ENCODE measurements at regions not wholly inside any gene's neighbourhood (a gene's known extent, or its start where the extent isn't known, plus 50 kb on each side); places are given as distances from the start of the nearest gene placed in this dataset.

- Histone ChIP-seq H3K9me3 (peaks cover 0 to 6% (median 0%) of the 10 kb centered on the region in 4 donors), H3K27me3 (no peaks in the 10 kb centered on the region)
These were observed 281.4 kb downstream of the AJAP1 start for GRCh38 chr1:4935807-4936206.

GRCh38 chr1:4933232-4933631, 278.8 kb downstream of the AJAP1 start:
- DNase-seq = no peak
- Histone ChIP-seq H3K36me3 (no peaks in the 10 kb centered on the region), H3K9me3 (no peaks in the 10 kb centered on the region), H3K4me1 (peaks cover 0 to 10% (median 5%) of the 10 kb centered on the region in 4 donors), H3K27me3 (peaks cover 0 to 3% (median 0%) of the 10 kb centered on the region in 3 donors), H3K4me3 (no peak overlapping the region), H3K27ac (no peak overlapping the region)
- no peak for TF ChIP-seq CTCF (IDR thresholded peaks at IDR 0.05)
- no peak for TF ChIP-seq EP300 (IDR thresholded peaks at IDR 0.05)
- no peak for TF ChIP-seq POLR2A (IDR thresholded peaks at IDR 0.05)
- no peak for TF ChIP-seq POLR2AphosphoS5 (IDR thresholded peaks at IDR 0.05)
- 77% methylated on average over 2 of the region's 2 CpGs for WGBS, 2 donors
- intact Hi-C loops (cut with DNase I) = no loop called here

More at GRCh38 chr1:4935807-4936206, 281.4 kb downstream of the AJAP1 start:
- TF ChIP-seq CTCF (IDR thresholded peaks at IDR 0.05) (no peak), POLR2AphosphoS5 (IDR thresholded peaks at IDR 0.05) (no peak), POLR2A (IDR thresholded peaks at IDR 0.05) (no peak), EP300 (IDR thresholded peaks at IDR 0.05) (no peak)
- WGBS, 2 donors = 61 to 63% methylated on average over 4 of the region's 4 CpGs
- DNase-seq = no peak
- Histone ChIP-seq H3K27ac (no peak overlapping the region), H3K4me1 (peaks cover 0 to 10% (median 5%) of the 10 kb centered on the region in 4 donors), H3K4me3 (no peak overlapping the region), H3K36me3 (no peaks in the 10 kb centered on the region)
- intact Hi-C loops (cut with DNase I) = no loop called here

- intact Hi-C loops (cut with DNase I) = no loop called here
- WGBS, 2 donors = 75 to 80% methylated on average over 15 of the region's 15 CpGs
- Histone ChIP-seq H3K27ac (no peak overlapping the region), H3K9me3 (no peaks in the 10 kb centered on the region), H3K4me1 (peaks cover 0 to 9% (median 4%) of the 10 kb centered on the region in 4 donors), H3K27me3 (peaks cover 0 to 4% (median 0%) of the 10 kb centered on the region in 3 donors), H3K4me3 (no peak overlapping the region), H3K36me3 (no peaks in the 10 kb centered on the region)
- no peak for DNase-seq
- no peak for TF ChIP-seq EP300 (IDR thresholded peaks at IDR 0.05)
- no peak for TF ChIP-seq POLR2A (IDR thresholded peaks at IDR 0.05)
- TF ChIP-seq POLR2AphosphoS5 (IDR thresholded peaks at IDR 0.05) = no peak
- no peak for TF ChIP-seq CTCF (IDR thresholded peaks at IDR 0.05)
These were observed 278.1 kb downstream of the AJAP1 start for GRCh38 chr1:4932311-4933030.

- 68 to 78% methylated on average over 4 of the region's 4 CpGs for WGBS, 2 donors
- Histone ChIP-seq H3K27ac (no peak overlapping the region), H3K4me3 (no peak overlapping the region), H3K4me1 (no peaks in the 10 kb centered on the region), H3K27me3 (peaks cover 0 to 4% (median 0%) of the 10 kb centered on the region in 3 donors), H3K36me3 (no peaks in the 10 kb centered on the region), H3K9me3 (no peaks in the 10 kb centered on the region)
- no peak for DNase-seq
- intact Hi-C loops (cut with DNase I) = no loop called here
- TF ChIP-seq CTCF (IDR thresholded peaks at IDR 0.05) = no peak
- TF ChIP-seq POLR2A (IDR thresholded peaks at IDR 0.05) = no peak
- TF ChIP-seq POLR2AphosphoS5 (IDR thresholded peaks at IDR 0.05) = no peak
- no peak for TF ChIP-seq EP300 (IDR thresholded peaks at IDR 0.05)
These were observed 277.1 kb downstream of the AJAP1 start for GRCh38 chr1:4931486-4931885.
